Adrenal gland (tissue), 5 donors: ENCODE measurements at regions not wholly inside any gene's neighbourhood (a gene's known extent, or its start where the extent isn't known, plus 50 kb on each side); places are given as distances from the start of the nearest gene placed in this dataset.

ENCODE experiments used
- POLR2A ChIP-seq, 2 donors: fragments of 450-650 bp; IDR thresholded peaks; one replicate each; pipeline ENCODE4 v1.6.1; 2017; ENCODE audit warnings: antibody characterized with exemption in 2 of 2, mild to moderate bottlenecking in 2 of 2, moderate library complexity in 1 of 2
- TF ChIP-seq, protein P1 (sequence below), 6 experiments: fragments of 450-650 bp in 4 of 6; fragments of 200-600 bp in 2 of 6; sonication (generic) in 1 of 6; IDR thresholded peaks; 1 replicate in 5 of 6; 2 replicates in 1 of 6; pipeline versions ENCODE4 v1.5.1 to v1.8.0; 2016 to 2021; ENCODE audit warnings: antibody characterized with exemption in 6 of 6, mild to moderate bottlenecking in 2 of 6, moderate library complexity in 1 of 6
- donor health status: DM: no; HTN: no; CAD: no.

DNA sequence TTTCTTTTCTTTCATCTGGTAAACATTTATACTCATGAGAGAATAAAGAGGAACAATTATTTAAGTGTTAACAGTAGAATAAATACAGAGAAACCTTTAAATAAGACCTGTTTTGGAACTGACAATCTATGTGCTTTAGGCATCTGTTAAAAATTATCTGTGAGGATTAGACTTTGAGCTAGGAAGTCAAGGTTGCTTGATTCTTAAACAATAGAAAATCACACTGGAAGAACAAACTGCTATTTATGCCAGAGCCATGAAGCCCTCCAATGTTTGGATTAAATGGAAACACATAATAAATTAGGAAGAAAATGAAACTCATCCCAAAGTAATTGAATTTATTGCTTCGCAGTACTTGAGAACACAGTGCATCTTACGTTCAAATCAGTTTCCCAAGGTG, 207.2 kb upstream of the NPY2R start:
- TF ChIP-seq, protein P1, sequence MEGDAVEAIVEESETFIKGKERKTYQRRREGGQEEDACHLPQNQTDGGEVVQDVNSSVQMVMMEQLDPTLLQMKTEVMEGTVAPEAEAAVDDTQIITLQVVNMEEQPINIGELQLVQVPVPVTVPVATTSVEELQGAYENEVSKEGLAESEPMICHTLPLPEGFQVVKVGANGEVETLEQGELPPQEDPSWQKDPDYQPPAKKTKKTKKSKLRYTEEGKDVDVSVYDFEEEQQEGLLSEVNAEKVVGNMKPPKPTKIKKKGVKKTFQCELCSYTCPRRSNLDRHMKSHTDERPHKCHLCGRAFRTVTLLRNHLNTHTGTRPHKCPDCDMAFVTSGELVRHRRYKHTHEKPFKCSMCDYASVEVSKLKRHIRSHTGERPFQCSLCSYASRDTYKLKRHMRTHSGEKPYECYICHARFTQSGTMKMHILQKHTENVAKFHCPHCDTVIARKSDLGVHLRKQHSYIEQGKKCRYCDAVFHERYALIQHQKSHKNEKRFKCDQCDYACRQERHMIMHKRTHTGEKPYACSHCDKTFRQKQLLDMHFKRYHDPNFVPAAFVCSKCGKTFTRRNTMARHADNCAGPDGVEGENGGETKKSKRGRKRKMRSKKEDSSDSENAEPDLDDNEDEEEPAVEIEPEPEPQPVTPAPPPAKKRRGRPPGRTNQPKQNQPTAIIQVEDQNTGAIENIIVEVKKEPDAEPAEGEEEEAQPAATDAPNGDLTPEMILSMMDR (IDR thresholded peaks at IDR 0.05), result no peak
- TF ChIP-seq POLR2A (IDR thresholded peaks at IDR 0.05), result no peak
